Dermis microvascular lymphatic vessel endothelial cell (primary cell): ENCODE measurements at regions not wholly inside any gene's neighbourhood (a gene's known extent, or its start where the extent isn't known, plus 50 kb on each side); places are given as distances from the start of the nearest gene placed in this dataset.
A peak's percentile ranks its signal among the peaks of the same experiment; 100 is the strongest.

Experiments
- DNase-seq, 2 donors: peaks; one replicate each; pipeline versions ENCODE4 v3.0.0 to v3.0.0-alpha.2; 2010; ENCODE audit warnings: low read depth in 2 of 2

DNA sequence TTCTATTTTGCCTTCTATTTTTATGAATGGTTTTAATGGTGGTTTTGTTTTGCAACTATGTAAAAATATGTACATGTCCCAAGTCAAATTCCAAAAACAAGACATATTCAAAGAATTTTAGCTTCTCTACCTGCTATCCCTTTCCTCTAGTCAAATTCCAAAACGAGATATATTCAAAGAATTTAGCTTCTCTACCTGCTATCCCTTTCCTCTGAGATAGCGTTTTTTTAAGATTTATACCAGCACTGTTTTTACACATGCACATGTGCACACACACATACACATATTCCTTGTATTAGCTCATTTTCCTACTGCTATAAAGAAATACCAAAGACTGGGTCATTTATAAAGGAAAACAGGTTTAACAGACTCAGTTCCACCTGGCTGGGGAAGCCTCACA, 199.1 kb upstream of the ARL4C start:
- DNase-seq, result no peak

DNA sequence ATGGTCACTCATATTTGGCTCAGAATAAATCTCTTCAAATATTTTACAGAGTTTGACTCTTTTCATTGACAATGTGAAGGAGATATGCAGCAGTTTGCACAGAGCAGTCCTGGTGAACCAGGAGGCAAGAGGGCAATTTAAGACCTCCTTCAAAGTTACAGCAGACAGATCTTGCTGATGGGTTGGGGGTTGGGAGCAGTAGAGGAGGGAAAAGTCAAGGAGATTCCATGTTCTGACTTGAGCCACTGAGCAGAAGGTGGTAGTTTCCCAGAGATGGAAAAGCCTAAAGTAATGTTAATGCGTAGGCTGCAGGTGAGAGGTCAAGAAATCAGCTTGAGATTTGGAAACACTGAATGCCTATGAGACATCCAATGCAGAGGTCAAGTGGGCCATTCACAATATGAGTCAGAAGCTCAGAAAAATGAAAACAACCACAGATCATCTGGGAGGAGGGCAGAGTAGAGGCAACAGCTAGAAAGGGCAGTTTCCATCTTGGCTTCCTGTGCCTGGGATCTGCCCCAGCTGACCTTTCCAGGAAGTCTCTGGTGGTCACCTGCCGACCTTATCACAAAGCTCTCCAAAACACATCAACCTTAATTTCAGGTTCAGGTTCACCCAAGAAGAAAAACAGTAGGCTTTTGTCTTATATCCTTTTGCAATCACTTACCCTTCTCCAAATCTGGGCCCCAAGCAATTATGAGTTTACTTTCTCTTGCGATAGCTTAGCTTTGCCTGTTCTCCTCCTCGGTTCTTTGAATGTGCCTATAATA, 197.5 kb upstream of the ARL4C start:
- peak in 1 of 2 donors; percentile 96 for DNase-seq

DNA sequence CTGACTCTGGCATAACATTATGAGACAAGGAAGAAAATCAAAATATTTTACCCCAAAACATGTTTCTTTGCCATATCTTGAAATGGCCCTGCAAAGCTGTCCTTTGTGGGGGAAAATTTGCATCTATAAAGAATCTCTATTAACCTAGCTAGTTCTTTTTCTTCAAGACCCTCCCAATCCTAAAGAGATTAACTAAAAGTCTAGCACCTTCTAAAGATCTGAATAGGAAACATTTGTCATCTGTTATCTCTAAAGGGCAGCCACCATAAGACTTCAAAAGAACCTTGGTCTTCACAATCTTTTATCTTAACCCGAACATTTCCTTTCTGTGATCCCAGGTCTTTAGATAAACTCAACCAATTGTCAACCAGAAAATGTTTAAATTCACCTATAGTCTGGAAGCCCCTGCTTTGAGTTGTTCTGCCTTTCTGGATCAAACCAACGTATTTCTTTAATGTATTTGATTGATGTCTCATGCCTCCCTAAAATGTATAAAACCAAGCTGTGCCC, 196.9 kb upstream of the ARL4C start:
- DNase-seq, result peak in 1 of 2 donors; percentile 10

DNA sequence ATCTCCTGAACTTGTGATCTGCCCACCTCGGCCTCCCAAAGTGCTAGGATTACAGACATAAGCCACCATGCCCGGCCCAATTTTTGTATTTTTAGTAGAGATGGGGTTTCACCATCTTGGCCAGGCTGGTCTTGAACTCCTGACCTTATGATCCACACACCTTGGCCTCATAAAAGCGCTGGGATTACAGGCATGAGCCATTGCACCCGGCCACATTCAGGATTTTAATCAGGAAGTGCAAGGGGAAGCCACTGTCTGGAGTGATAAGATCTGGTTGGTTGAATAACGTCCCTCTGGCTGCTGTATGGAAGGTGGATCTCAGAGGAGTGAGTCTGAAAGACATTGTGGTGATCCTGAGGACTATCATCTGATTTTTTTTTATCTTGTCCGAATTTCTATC, 196.3 kb upstream of the ARL4C start:
- DNase-seq, result peak in 1 of 2 donors; percentile 64

DNA sequence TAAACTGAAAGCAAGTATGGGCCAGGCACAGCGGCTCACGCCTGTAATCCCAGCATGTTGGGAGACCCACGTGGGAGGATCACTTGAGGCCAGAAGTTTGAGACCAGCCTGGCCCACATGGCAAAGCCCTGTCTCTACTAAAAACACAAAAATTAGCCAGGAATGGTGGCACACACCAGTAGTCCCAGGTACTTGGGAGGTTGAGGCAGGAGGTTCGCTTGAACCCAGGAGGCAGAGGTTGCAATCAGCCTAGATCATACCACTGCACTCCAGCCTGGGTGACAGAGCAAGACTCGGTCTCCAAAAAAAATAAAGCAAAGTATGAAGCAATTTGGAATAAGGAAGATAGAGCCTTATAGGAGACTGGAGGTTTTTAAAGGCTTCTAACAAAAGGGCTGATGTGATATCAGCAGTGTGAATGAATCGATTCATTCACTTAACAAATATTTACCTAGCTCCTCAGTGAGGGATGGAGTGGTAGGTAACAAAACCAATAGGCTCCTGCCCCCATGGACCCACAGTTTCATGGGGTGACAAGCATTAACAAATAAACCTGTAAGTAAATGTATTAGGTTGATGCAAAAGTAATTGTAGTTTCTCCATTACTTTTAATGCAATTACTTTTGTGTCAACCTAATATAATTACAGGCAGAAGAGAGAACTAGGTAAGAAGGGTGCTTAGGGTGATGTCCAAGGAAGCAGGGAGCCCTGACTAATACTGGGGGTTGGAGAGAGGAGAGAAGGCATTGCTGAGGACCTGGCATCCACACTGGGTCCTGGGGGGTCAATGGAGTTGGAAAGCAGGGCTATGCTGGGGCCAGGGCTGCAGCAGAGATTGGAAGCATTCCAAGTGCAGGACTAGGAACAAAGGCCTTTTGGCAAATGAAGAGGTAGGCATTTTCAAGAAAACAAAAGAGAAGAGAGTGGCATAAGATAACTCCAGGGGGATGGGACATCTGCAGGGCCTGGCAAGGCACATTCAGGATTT, 195.4 kb upstream of the ARL4C start:
- DNase-seq, result peak in 1 of 2 donors; percentile 32

DNA sequence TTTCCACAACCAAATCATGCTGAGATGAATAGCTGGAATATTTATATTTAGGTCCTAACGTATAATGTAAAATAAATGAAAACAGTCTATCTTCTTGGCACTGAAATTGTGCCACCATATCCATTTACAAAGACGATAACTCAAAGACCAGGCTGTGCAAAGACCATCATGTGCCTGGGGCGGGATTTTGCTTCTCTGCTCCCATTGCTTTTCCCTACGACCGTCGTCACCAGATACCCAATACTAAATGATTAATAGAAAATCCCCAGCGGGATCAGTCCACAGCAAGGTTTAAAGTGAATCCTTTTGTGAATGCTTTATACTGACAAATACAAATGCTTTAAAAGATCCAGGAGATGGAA, 194.3 kb upstream of the ARL4C start:
- no peak for DNase-seq

DNA sequence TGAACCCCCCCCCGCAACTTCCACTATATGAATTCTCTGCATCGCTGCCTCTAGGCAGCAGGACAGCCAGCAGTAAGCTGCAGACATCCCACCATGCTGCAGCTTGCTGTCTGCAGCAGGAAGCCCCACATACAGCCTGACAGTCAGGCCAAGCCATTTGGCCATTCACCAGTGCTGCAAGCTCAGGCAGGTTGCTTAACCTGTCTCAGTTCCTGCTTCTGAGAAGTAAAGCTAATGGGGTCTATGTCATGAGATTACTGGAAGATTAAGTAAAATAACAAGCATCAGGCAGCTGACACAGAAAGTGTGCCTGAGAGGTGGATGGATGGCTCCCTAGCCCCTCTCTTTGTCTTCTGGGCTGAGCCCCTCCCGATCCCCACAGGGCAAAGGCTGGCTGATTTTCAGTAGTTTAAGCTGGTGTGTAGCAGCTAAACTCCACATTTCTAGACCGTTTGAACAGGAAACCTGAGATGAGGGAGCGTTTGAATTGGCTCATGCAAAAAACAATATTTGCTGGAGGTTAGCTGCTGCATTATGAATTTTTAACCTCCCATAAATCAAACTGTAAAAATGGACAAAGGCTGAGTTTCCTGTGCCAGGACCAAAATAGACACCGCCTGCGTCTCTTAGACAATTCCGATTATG, 193.8 kb upstream of the ARL4C start:
- peak; percentile 92 to 96 for DNase-seq

DNA sequence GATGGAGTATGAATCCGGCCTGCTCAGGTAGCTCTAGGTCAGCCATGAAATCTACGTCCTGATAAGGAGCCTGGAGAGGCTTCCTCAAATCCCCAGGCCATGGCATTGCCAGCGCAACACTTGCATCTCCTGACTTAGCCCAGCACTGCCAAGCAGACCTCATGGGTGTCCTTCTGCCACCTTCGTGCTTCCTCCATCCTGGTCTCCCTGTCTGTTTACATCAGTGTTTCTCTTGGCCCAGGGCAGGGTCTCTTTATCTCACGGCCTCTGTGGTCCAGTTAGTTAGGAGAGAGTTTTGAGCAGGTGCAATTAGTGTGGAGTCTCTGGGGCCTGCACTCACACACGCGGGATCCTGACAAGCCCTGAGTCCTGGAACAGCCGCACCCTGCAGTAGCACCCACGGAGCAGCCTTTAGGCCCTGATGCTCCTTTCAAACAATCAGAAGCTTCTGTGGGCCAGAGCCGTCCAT, 193.1 kb upstream of the ARL4C start:
- DNase-seq, result no peak

DNA sequence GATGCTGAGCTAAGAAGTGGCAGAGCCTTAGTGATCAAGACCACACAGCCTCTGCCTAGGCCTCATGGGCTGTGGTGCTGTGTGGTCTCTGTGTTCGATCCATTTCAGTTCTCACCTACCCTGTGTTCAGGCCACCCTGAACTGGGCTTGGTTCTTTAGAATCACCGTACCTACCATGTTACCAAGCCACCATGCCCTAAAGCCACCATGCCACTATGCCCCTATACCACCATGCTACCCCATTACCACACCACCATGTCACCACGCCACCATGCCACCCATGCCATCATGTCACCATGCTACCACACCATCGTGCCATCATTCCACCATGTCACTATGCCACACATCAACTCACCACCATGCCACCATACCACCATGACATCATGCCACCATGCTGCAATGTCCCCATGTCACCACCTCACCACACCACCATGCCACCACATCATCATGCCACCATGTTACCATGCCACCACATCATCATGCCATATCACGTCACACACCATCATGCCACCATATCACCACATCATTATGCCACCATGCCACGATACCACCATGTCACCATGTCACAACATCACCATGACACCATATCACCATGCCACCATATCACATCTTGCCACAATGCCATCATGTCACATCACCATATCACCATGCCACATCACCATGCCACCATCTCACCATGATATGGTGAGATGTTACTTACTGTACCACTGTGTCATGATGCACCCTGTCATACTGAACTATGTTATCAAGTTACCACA, 191.0 kb upstream of the ARL4C start:
- DNase-seq, result no peak

DNA sequence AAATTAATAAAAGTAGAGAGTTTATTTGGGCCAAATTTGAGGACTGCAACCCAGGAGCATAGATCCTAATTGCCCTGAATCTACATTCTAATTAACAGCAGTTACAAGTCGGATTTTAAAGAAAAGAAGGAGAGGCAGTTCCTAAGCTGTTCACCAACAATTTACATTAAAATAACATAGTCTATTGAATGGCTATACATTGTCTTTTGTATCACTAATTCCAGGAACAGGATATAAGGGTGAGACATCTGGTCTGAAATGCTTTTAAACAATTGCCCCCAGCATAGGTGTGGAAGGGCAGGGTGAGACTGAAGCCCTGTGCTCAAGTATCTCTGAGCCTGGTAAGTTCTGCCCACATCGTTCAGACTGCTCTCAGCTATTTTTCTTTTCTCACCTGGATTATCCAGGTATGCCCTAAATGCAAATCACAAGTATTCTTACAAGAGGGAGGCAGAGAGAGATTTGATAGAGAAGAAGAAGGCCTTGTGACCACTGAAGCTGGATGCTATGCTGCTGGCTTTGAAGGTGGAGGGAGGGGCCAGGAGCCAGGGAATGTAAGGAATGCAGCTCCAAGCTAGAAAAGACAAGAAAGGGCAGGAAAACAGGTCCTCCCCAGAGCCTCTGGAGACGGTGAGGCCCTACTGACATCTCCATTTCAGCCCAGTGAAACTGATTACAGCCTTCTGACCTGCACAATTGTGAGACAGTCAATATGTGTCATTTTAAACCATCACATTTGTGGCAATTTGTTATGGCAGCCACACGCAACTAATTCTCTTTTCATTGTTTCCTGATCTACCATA, 189.4 kb upstream of the ARL4C start:
- DNase-seq, result peak in 1 of 2 donors; percentile 30

DNA sequence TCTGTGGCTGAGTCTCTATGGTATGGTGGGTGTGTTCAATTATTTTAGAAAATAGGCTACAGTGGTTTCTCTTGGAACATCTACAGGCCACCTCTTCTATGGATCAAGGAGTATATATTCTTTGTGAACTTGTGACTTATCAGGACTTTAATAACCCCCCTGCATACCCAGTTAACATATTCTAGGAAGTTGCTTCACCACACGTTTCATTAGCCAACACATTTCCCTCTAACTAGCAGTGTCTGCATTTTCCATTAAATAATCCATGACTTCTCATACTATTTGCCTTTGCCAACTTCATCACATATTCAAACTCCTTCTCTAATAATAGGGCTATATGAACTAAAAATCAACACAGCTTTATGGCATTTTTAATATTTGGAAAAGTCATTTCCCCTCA, 187.6 kb upstream of the ARL4C start:
- no peak for DNase-seq

DNA sequence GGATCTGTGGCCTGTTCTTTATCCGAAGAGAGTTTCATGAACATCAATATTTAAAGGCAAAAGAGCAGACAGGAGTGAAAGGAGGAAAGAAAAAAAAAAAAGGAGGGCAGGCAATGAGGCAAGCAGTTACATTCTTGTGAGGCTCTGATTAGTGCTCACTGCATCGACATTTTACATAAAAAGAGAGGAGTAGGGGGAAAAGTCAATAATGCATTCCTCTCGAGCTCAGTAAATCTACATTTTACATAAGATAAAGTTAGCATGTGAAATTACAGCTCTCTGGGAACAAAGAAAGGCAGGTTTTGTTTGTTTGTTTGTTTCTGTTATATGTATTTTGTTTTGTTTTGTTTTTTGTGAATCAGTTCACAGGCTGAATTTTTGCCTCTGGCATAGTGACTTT, 187.1 kb upstream of the ARL4C start:
- no peak for DNase-seq

DNA sequence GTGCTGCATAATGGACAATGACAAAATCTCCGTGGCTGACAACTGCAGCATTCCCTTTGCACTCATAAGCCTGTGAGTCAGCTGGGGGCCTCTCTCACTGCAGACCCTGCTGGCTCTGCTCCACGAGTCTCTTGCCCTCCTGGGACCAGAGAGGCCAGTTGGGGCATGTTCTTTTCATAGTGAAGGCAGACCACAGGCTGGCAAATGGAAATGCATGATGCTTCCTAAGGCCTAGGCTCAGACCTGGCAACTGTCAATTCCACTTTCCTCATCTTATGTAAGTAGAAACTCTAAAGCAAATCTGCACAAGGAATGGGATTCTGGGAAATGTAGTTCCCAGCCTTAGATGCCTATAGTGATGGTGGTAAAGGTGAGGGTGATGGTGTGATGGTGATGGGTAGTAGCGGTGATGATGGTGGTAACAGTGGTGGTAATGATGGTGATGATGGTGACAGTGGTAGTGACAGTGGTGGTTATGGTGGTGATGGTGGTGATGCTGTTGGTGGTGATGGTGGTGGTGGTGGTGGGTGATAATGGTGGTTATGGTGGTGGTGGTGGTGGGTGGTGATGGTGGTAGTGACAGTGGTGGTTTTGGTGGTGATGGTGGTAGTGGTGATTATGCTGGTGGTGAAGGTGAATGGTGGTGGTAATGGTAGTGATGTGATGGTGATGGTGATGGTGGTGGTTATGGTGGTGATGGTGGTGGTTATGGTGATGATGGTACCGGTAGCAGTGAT, 185.8 kb upstream of the ARL4C start:
- peak in 1 of 2 donors; percentile 38 for DNase-seq

DNA sequence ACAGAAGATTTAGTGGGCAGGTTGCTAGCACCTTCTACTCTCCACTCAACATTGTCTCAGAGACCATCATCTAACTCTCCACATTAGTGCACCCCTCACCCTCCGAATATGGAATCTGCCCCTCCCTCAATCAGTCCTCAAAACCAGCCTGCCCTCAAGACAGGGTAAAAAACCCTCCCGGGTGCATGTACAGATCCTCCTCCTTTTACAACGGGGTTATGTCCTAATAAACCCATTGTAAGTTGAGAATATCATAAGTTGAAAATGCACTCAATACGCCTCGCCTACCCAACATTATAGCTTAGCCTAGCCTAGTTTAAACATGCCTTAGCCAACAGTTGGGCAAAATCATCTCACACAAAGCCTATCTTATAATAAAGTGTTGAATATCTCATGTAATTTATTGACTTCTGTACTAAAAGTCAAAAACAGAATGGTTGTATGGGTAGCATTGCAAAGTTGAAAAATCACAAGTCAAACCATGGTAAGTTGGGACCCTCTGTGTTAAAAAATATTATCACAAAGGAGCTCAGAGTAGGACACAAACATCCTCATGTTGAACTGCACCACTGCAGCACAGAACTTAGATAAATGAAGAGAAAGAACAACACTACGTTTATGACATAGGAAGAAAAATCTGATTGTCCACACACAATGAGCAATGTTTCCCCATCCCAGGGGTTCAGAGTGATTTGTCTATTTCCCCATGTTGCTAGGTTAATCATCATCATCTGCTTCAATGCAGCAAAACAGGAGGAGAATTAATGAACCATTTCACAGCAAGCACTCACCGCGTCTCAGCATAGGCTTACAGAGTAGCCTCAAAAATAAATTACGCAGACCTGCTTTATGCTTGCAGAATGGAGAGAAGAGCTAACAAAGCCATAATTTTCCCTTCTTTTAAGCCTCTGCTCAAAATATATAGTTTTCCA, 184.1 kb upstream of the ARL4C start:
- peak in 1 of 2 donors; percentile 15 for DNase-seq

DNA sequence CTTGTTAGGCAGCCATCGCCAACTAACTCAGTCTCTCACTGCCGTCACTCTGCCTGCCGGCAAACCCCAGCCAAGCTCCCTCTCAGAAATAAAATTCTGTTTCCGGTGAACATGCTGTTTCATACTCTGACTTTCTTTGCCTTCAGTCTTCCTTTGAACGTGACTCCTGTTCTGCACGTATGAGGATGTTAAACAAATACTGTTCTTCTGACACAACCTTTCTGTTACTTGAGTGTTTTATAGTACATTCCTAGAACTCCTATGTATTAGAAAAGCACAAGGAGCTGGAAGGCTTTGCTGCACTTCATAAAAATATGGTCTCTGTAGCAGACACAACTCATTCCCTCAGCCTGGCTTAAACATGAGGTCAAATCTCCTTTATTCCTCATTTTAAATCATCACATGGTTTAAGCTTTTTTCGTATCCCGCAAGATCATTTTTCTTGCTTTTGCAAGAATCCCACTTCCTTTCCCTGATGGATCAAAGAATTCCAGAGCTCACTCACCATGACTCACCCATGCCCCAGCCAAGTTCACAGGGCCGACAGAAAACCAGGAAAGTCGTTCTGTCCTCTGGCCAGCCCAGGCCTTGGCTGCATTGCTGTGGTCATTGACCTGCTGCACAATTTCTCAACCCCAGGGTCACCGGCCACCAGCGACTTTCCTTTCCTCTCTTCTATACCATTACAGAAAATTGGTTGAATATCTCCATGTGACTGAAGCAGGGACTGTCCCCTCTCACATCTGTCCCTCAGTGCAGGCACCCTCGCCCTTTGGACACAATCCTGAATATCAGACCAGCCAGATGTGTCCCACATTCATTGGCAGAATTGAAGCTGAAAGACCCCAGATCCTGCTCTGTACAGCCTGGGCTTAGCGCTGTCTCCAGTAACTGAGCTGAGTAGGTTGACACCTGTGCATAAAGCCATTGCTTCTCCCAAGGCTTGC, 183.1 kb upstream of the ARL4C start:
- DNase-seq, result peak; percentile 60 to 95

DNA sequence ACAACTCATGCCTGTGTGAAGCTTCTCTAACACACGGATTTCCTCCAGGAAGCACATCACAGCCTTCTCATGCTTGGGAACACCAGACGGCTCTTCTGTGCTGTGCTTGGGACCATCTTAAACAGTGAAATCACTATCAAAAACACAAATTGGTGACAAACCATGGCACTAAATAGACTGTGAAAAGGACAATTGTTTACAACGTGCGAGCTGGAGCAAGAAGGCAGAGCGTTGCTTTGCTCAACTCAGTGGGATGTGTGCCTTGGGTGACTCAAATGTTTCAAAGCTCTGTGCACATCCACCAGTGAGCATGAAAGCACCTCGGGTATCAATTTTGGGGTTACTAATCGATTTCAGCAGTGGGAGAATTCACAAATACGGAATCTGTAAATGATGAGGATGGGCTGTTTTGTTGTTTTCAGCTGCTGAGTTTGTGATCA, 182.4 kb upstream of the ARL4C start:
- peak in 1 of 2 donors; percentile 12 for DNase-seq

DNA sequence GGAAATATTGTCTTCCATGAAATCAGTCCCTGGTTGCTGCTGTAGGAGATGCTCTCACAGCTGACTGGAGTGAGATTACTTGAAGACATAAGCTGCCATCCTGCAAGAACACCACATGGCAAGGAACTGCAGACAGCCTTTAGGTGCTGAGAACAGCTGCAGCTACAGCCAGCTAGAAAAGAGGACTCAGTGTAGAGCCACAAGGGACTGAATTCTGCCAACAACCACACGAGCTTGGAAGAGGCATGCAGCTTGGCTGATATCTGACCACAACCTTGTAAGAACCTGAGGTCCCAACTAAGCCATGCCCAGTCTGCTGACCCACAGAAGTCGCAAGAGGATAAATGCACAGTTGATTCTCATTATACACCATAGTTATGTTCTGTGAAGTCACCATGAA, 181.8 kb upstream of the ARL4C start:
- no peak for DNase-seq
